Trophoblast cell (in vitro differentiated cells and primary cell): ENCODE measurements at regions not wholly inside any gene's neighbourhood (a gene's known extent, or its start where the extent isn't known, plus 50 kb on each side); places are given as distances from the start of the nearest gene placed in this dataset.
"Not testable (repeated sequence)": the region's sequence is repeated elsewhere in the genome, so short reads cannot be mapped to it uniquely, and the experiment has no call there.

Experiments used
- DNase-seq, 2 donors: peaks; one replicate each; pipeline ENCODE4 v3.0.0-alpha.2; 2016
- H2AFZ ChIP-seq: 2 replicates; pipeline ENCODE4 v1.6.1; 2013; ENCODE audit warnings: low read length, moderate library complexity, mild to moderate bottlenecking; ENCODE audit not compliant: insufficient read depth, poor library complexity
- H2AK5ac ChIP-seq: 2 replicates; pipeline ENCODE4 v1.6.1; 2013; ENCODE audit warnings: mild to moderate bottlenecking, low read length
- H2BK120ac ChIP-seq: 2 replicates; pipeline ENCODE4 v1.6.1; 2013; ENCODE audit warnings: low read length, mild to moderate bottlenecking, moderate library complexity; ENCODE audit not compliant: insufficient read depth, poor library complexity
- H2BK12ac ChIP-seq: 2 replicates; pipeline ENCODE4 v1.6.1; 2013; ENCODE audit warnings: mild to moderate bottlenecking, low read length, moderate library complexity
- H2BK5ac ChIP-seq: 2 replicates; pipeline ENCODE4 v1.6.1; 2013; ENCODE audit warnings: low read length, low read depth, moderate library complexity, mild to moderate bottlenecking; ENCODE audit not compliant: poor library complexity
- H3K14ac ChIP-seq: 2 replicates; pipeline ENCODE4 v1.6.1; 2013; ENCODE audit warnings: mild to moderate bottlenecking, low read length
- H3K18ac ChIP-seq: 2 replicates; pipeline ENCODE4 v1.6.1; 2013; ENCODE audit warnings: mild to moderate bottlenecking, low read length
- H3K23ac ChIP-seq: 2 replicates; pipeline ENCODE4 v1.6.1; 2013; ENCODE audit warnings: low read length
- H3K27ac ChIP-seq: 2 replicates; pipeline ENCODE4 v1.5.1; 2013; ENCODE audit warnings: low read depth, mild to moderate bottlenecking, inconsistent platforms, low read length, moderate library complexity
- H3K27me3 ChIP-seq: 2 replicates; pipeline ENCODE4 v1.6.1; 2013; ENCODE audit warnings: inconsistent platforms, mild to moderate bottlenecking, low read length, moderate library complexity; ENCODE audit not compliant: insufficient read depth
- H3K36me3 ChIP-seq, 2 experiments: 1 replicate in 1 of 2; 2 replicates in 1 of 2; pipeline ENCODE4 v1.6.1; 2013; ENCODE audit warnings: low read length in 2 of 2, mild to moderate bottlenecking in 2 of 2, moderate library complexity in 1 of 2; ENCODE audit not compliant: insufficient read depth in 2 of 2, control insufficient read depth in 1 of 2
- H3K4ac ChIP-seq: 2 replicates; pipeline ENCODE4 v1.6.1; 2013; ENCODE audit warnings: low read depth, mild to moderate bottlenecking, low read length, moderate library complexity
- H3K4me1 ChIP-seq, 2 experiments: 1 replicate in 1 of 2; 2 replicates in 1 of 2; pipeline ENCODE4 v1.6.1; 2013; ENCODE audit warnings: low read length in 2 of 2, mild to moderate bottlenecking in 2 of 2, moderate library complexity in 1 of 2; ENCODE audit not compliant: insufficient read depth in 2 of 2, control insufficient read depth in 1 of 2
- H3K4me2 ChIP-seq: 2 replicates; pipeline ENCODE4 v1.6.1; 2013; ENCODE audit warnings: inconsistent platforms, mild to moderate bottlenecking, low read length, moderate library complexity
- H3K4me3 ChIP-seq: 2 replicates; pipeline ENCODE4 v1.5.1; 2013; ENCODE audit warnings: mild to moderate bottlenecking, low read depth, low read length, inconsistent platforms
- H3K79me1 ChIP-seq: one replicate; pipeline ENCODE4 v1.6.1; 2013; ENCODE audit warnings: low read length
- H3K79me2 ChIP-seq: 2 replicates; pipeline ENCODE4 v1.6.1; 2013; ENCODE audit warnings: low read length, mild to moderate bottlenecking; ENCODE audit not compliant: control insufficient read depth, insufficient read depth, poor library complexity
- H3K9ac ChIP-seq: 2 replicates; pipeline ENCODE4 v1.6.1; 2013; ENCODE audit warnings: mild to moderate bottlenecking, low read length
- H3K9me3 ChIP-seq: 2 replicates; pipeline ENCODE4 v1.6.1; 2013; ENCODE audit warnings: low read depth, mild to moderate bottlenecking, control low read depth, inconsistent platforms, low read length; ENCODE audit not compliant: insufficient read depth
- H4K12ac ChIP-seq: 2 replicates; pipeline ENCODE4 v1.6.1; 2013; ENCODE audit warnings: low read depth, mild to moderate bottlenecking, low read length, moderate library complexity
- H4K8ac ChIP-seq: 2 replicates; pipeline ENCODE4 v1.6.1; 2013; ENCODE audit warnings: low read depth, mild to moderate bottlenecking, low read length, moderate library complexity
- H4K91ac ChIP-seq: one replicate; pipeline ENCODE4 v1.6.1; 2013; ENCODE audit warnings: low read depth, mild to moderate bottlenecking, low read length, moderate library complexity
- WGBS: extraction: QIAGEN DNeasy Blood & Tissue Kit; methylation state at CpG from one replicate; pipeline ENCODE4 v1.1.7; 2013; ENCODE audit warnings: missing lambda C conversion rate; ENCODE audit not compliant: insufficient read length, insufficient coverage; ENCODE audit errors: extremely low coverage; 5-methylcytosine and 5-hydroxymethylcytosine counted together

DNA sequence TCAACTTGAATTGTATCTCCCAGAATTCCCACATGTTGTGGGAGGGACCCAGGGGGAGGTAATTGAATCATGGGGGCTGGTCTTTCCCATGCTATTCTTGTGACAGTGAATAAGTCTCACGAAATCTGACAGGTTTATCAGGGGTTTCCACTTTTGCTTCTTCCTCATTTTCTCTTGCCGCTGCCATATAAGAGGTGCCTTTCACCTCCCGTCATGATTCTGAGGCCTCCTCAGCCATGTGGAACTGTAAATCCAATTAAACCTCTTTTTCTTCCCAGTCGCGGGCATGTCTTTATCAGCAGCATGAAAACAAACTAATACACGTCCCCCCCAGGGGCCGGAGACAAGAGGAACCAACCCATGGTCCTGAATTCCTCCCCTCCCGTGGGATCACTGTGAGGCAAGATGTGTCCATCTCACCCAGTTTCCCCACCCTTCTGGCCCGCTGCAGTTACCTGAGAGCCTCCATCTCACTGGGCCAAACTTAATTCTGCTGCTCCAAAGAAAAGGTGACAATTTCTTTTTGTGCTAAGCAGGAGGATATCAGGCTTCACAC, 354.0 kb upstream of the JARID2 start:
- WGBS = no CpG with 5 or more reads among the region's 9 CpGs
- H2BK12ac ChIP-seq, H3K79me2 ChIP-seq, H3K18ac ChIP-seq, H3K4me3 ChIP-seq, H3K9me3 ChIP-seq, H3K14ac ChIP-seq, H3K9ac ChIP-seq, H3K79me1 ChIP-seq, H2AFZ ChIP-seq, H2BK120ac ChIP-seq, H3K27ac ChIP-seq, H2BK5ac ChIP-seq, H3K4me2 ChIP-seq, H3K4ac ChIP-seq, H4K12ac ChIP-seq, H3K4me1 ChIP-seq, DNase-seq, H2AK5ac ChIP-seq, H3K36me3 ChIP-seq, H4K8ac ChIP-seq, H3K27me3 ChIP-seq, H3K23ac ChIP-seq, H4K91ac ChIP-seq: not testable (repeated sequence)

DNA sequence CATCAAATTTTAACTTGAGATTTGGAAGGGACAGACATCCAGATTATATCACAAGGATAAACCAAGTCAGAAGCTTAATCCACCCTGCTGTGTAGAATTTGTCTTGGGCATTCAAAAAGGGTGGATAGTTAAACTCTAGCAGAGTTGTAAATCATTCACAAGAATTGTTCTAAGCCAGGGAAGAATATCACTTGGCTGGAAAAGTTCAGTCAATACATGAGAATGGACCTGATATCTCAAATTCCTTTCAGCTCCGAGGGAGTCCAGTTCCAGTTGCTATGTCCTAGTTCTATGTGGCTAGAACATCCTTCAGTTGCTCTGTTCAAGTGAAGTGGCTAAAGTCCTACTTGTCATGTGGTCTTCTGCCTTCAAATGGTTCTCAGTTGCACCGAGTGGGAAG, 351.8 kb upstream of the JARID2 start:
- WGBS = no CpG with 5 or more reads among the region's 2 CpGs
- no peak overlapping the region for H3K14ac ChIP-seq
- no peak overlapping the region for H3K23ac ChIP-seq

DNA sequence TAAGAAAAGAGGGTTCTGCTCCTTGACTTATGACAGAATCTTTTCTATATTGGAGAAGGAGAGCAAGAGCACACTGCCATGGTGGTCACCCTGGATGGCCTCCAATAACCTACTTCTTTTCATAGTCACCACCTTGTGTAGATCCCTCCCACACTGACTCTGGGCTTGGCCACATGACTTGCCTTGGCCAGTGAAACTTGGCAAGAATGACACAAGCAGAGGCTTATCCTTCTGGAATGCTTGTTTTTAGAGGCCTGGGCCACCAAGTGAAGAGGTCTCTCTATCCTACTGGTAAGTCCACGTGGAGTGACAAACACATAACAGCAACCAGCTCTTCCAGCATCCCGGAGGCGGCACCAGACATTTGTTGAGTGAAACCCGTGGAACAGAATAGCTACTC, 349.4 kb upstream of the JARID2 start:
- Histone ChIP-seq H3K23ac (no peak overlapping the region), H2AFZ (no peak overlapping the region), H2BK120ac (no peak overlapping the region), H3K9me3 (no peaks in the 10 kb centered on the region), H2BK12ac (no peak overlapping the region), H3K4ac (no peak overlapping the region), H3K4me3 (no peak overlapping the region), H3K27me3 (no peaks in the 10 kb centered on the region), H3K79me2 (no peaks in the 10 kb centered on the region), H3K27ac (no peak overlapping the region), H3K36me3 (no peaks in the 10 kb centered on the region), H3K14ac (no peak overlapping the region), H3K4me1 (no peaks in the 10 kb centered on the region), H3K4me2 (no peak overlapping the region), H4K91ac (no peak overlapping the region), H4K8ac (no peak overlapping the region), H3K9ac (no peak overlapping the region), H2AK5ac (no peak overlapping the region), H4K12ac (no peak overlapping the region), H3K79me1 (no peaks in the 10 kb centered on the region), H3K18ac (no peak overlapping the region), H2BK5ac (no peak overlapping the region)
- WGBS = no CpG with 5 or more reads among the region's 4 CpGs
- DNase-seq = no peak

More for the DNA sequence above, 351.8 kb upstream of the JARID2 start:
- H2BK5ac ChIP-seq = no peak overlapping the region
- no peak overlapping the region for H4K8ac ChIP-seq
- H2AK5ac ChIP-seq = no peak overlapping the region
- H3K27ac ChIP-seq = no peak overlapping the region
- H3K79me2 ChIP-seq = no peaks in the 10 kb centered on the region
- H3K4me3 ChIP-seq = no peak overlapping the region
- H4K91ac ChIP-seq = no peak overlapping the region
- H3K36me3 ChIP-seq = no peaks in the 10 kb centered on the region
- no peak for DNase-seq
- no peak overlapping the region for H3K9ac ChIP-seq
- H2AFZ ChIP-seq = no peak overlapping the region
- no peak overlapping the region for H4K12ac ChIP-seq
- H3K4ac ChIP-seq = no peak overlapping the region
- H3K27me3 ChIP-seq = no peaks in the 10 kb centered on the region
- H3K4me1 ChIP-seq = no peaks in the 10 kb centered on the region
- H3K18ac ChIP-seq = no peak overlapping the region
- H2BK12ac ChIP-seq = no peak overlapping the region
- no peaks in the 10 kb centered on the region for H3K9me3 ChIP-seq
- H3K79me1 ChIP-seq = no peaks in the 10 kb centered on the region
- H3K4me2 ChIP-seq = no peak overlapping the region
- H2BK120ac ChIP-seq = no peak overlapping the region

DNA sequence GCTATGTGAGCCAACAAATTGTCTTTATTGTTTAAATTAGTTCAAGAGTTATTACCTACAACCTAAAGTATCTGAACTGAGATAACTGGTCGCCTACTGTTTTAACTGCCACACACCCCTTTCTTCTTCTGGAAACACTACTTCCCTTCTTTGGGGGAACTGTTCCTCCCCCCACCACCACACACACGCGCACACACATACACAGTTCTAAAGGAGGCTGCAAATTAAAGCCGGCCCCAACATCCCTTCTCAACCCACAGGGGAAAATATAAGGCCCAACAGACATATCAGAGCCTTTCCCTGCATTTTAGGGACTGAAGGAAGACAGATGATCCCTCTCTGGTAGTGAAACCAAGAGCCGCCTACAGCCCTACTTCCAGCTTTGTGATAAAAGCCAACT, 348.0 kb upstream of the JARID2 start:
- Histone ChIP-seq H3K79me1 (no peaks in the 10 kb centered on the region), H3K23ac (no peak overlapping the region), H2AFZ (no peak overlapping the region), H4K8ac (no peak overlapping the region), H3K18ac (no peak overlapping the region), H3K9me3 (no peaks in the 10 kb centered on the region), H3K36me3 (no peaks in the 10 kb centered on the region), H2BK120ac (no peak overlapping the region), H2AK5ac (no peak overlapping the region), H3K4me1 (no peaks in the 10 kb centered on the region), H4K91ac (no peak overlapping the region), H3K4ac (no peak overlapping the region), H2BK5ac (no peak overlapping the region), H3K79me2 (no peaks in the 10 kb centered on the region), H3K9ac (no peak overlapping the region), H3K27me3 (no peaks in the 10 kb centered on the region), H3K4me2 (no peak overlapping the region), H3K27ac (no peak overlapping the region), H3K14ac (no peak overlapping the region), H2BK12ac (no peak overlapping the region), H3K4me3 (no peak overlapping the region), H4K12ac (no peak overlapping the region)
- WGBS = no CpG with 5 or more reads among the region's 5 CpGs
- DNase-seq = no peak
